ENCODE measurements at regions not wholly inside any gene's neighbourhood (a gene's known extent, or its start where the extent isn't known, plus 50 kb on each side); places are given as distances from the start of the nearest gene placed in this dataset.

DNA sequence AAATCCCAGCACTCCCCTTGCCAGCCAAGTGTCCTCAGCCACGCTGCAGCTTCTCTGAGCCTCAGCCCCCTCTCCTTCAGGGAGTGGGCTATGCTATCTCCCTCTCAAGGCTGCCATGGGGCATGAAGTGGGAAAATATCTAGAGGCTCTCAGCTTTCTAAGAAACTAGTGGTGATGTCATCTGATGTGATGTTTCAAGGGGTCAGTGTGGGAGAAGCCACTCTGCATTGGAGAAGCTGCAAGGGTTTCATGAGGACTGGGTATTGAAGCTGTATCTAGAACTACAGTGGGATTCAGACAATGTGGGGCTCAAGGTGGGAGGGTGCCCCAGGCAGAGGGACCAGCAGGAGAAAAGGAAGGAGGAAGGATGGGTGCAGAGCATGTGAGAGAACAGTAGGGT, 210.2 kb downstream of the TLE3 start:
- no peak overlapping the region for H3K4me3 ChIP-seq
- no peak overlapping the region for H3K27ac ChIP-seq

DNA sequence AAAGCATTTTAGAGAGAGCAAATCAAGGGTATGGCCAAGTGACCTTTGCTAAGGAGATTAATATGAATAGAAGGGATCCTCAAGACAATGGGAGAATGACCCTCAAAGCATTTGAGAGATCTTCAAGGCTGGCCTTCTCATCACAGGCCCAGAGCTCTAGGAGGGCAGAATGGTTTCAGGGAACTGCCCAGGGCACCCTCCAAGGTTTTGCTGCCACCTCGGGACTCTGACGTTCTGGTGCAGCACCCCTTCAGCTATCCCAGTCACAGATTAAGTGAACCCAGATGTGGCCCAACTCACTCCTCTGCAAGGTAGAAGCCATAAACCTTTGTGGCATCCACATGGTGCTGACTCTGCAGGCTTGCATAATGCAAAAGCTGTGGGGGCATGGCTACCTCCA, 209.3 kb downstream of the TLE3 start:
- no peak overlapping the region for H3K4me3 ChIP-seq
- no peak overlapping the region for H3K27ac ChIP-seq

GRCh38 chr15:69891070-69891536, 206.6 kb downstream of the TLE3 start:
- no peak overlapping the region for H3K4me3 ChIP-seq
- H3K27ac ChIP-seq: no peak overlapping the region

GRCh38 chr15:69891606-69892005, 206.1 kb downstream of the TLE3 start:
- Histone ChIP-seq H3K27ac (no peak overlapping the region), H3K4me3 (no peak overlapping the region)

DNA sequence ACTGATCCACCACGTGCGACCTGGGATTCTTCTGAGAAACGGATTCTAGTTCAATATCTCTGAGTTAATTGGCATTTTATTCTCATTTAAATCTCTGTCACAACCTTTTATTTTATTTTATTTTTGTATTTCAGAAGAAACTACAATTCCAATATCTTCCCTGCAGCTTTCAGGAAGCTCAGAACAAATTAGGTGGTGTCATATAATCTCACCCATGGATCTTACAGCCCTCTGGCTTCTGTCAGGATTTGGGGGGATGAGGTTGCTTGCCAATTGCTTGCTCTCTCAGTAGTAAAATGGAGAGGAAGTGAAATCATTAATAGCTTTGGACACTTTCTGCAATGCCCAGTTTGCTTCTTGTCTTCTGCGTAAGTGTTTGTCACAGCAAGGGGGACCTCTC, 205.4 kb downstream of the TLE3 start:
- Histone ChIP-seq H3K4me3 (no peak overlapping the region), H3K27ac (no peak overlapping the region)

DNA sequence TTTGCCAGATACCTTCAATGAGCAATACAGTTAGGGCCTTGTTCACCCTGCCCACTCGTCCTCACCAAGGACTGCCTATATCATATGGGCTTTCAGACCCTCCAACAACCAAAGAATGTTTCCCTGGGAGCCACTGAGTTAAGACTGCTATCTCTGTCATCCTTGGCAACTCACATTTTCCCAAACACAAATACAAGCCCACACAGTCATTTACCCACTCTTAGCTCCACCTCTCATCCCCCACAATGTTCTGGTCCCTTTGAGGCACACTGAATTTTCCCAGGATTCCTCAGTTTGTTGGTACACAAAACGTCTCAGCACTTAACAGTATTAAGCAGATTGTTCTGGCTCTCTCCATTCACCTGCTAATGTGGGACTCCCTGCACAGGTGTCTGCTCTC, 204.6 kb downstream of the TLE3 start:
- Histone ChIP-seq H3K27ac (no peak overlapping the region), H3K4me3 (no peak overlapping the region)

- H3K4me3 ChIP-seq: no peak overlapping the region
- no peak overlapping the region for H3K27ac ChIP-seq
Observed at GRCh38 chr15:69893863-69894262, 203.9 kb downstream of the TLE3 start.

DNA sequence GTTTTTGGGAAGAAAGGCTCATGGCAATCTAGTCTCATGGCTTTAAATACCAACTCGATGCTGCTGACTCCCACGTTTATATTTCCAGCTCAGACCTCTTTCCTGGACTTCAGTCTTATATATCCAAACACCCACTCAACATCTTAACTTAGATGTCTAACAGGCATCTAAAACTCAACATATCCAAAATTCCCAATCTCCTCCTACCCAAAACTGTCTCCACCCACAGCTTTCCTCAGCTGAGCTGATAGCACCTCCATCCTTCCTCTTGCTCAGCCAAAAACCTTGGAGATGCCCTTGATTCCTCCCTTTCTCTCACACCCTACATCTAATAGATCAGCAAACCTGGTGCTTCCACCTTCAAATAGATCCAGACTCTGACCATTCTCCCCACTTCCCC, 202.5 kb downstream of the TLE3 start:
- H3K27ac ChIP-seq: no peak overlapping the region

DNA sequence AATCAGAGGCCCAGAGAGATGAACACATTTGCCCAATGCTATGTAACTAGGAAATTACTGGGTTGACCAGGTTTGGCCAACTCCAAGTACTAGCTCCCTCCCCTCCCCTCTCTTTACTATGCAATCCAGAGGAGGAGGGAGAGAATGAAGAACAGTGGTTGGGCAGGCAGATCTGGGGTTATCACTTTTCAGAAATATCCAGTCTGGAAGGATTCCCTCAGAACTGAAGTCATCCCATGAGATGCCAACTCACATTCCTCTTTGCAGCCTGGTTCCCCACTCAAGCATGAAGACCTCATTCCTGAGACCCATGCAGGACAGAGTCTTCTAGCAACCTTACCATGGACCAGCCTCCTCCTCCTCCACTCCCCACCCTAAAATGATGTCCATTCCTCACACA, 201.1 kb downstream of the TLE3 start:
- no peak overlapping the region for H3K4me3 ChIP-seq
- no peak overlapping the region for H3K27ac ChIP-seq

More for the DNA sequence above, 202.5 kb downstream of the TLE3 start:
- H3K4me3 ChIP-seq: no peak overlapping the region

GRCh38 chr15:69897061-69897460, 200.7 kb downstream of the TLE3 start:
- Histone ChIP-seq H3K4me3 (no peak overlapping the region), H3K27ac (no peak overlapping the region)

DNA sequence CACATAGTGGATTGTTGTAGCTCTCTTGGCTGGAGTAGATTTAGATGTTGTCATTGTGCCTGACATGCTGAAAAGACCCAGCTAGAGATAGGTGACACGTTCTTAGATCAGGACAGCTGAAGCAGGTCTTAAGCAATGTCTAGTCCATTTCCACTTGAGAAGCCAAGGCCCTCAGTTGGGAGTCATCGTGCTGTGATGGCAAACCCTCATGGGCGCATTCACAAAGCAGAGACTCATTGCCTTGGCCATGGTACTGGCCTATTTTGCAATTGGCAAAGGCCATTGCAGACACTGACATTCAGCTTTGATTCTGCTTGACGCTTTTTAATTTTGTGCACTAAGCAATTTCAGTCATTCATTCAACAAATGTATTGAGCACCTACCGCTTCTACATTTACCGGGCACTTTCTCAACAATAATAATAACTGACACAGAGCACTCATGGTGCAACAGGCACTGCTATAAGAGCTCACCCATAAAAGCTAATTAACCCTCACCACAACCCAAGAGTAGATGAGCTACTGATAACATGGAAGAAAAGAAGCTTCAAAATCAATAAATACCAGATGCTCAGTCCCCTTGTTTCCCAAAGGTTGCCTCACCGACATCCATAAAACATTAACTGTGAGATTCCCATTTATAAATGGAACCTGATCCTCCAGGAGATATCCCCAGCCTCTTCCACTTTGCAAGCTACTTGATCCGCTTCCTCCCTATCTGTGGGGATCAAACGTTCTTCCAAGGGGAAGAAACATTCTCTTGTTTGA, 200.1 kb downstream of the TLE3 start:
- H3K4me3 ChIP-seq: no peak overlapping the region

GRCh38 chr15:69898243-69898642, 199.5 kb downstream of the TLE3 start:
- Histone ChIP-seq H3K27ac (no peak overlapping the region), H3K4me3 (no peak overlapping the region)

More for the DNA sequence above, 200.1 kb downstream of the TLE3 start:
- no peak overlapping the region for H3K27ac ChIP-seq

- no peak overlapping the region for H3K4me3 ChIP-seq
- H3K27ac ChIP-seq: no peak overlapping the region
Observed at GRCh38 chr15:69902414-69903062, 195.2 kb downstream of the TLE3 start.

DNA sequence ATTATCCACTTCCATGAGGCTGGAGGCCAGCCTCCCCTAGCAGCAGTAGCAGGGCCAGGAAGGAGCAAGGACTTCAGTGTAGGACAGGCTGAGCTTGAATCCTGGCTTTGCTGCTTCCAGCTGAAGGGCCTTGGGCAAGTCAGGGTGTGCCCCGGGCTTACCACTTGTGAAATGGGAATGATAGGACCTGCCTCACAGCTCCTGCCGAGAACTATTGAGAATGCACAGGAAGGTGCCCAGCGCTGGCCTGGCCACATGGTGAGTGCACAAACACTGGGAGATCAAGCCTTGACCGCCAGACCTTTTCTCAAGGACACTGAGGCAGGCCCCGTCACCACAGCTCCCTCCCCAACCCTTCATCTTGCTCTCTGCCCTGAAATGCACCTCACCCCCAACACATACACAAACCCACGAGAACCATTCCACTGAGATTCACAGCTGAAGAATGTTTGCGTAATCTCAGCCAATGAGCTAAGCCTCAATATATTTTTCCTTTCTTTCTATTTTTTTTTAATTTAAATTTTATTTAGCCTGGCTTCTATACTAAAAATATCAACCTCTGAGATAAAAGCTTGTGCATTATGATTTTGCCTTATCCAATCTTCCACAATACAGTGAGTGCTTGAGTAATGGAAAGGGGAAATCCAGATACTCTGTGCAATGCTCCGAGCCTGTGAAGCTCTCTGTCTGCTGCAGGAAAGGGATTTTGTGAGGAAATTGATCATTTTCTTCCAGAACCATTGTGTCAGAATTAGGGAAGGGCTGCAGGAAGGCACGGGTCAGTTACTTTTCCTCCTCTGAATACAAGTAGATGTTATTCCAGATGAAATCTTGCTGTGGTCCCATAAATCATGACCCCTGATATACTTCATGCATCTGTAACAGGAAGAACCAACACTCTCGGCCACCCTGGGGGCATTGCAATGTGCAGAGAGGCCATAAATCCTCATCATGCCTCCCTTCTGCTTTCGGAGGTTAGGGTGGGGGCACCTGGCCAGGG, 193.9 kb downstream of the TLE3 start:
- H3K27ac ChIP-seq: no peak overlapping the region
- no peak overlapping the region for H3K4me3 ChIP-seq

DNA sequence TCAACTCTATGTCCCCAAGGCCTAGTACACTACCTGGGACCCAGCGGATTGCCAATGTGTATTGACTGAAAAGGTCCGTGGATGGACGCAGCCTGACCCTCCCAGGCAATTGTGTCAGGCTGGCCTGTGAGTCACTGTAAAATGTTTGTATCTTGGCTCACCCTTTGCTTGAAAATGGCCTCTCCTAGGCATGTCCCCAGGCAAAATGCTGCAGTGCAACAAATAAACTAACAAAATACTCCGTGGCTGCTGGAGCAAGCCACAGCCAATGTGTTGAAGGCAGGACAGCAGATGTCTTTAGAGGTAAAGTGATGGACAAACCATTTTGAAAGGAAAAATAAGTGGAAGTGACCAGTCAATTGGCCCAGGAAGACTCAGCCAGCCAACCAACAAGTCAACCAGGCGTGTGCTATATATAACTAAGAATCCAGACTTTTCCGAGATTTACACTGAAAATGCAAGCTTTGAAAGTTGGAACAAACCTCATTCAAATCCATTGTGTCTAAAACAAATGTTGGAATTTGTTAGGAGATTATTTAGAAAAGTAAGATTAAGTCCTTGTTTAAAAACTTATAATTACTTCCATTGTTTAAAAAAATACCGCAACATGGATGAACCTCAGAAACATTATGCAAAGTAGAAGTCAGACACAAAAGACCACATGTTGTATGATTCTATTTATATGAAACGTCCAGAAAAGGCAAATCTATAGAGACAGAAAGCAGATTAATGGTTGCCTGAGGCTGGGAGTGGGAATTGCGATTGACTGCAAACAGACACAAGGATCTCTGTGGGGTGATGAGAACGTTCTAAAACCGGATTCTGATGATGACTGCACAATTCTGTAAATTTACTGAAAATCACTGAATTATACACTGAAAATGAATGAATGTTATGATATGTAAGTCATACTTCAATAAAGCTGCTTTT, 191.2 kb downstream of the TLE3 start:
- H3K4me3 ChIP-seq: no peak overlapping the region
- no peak overlapping the region for H3K27ac ChIP-seq

DNA sequence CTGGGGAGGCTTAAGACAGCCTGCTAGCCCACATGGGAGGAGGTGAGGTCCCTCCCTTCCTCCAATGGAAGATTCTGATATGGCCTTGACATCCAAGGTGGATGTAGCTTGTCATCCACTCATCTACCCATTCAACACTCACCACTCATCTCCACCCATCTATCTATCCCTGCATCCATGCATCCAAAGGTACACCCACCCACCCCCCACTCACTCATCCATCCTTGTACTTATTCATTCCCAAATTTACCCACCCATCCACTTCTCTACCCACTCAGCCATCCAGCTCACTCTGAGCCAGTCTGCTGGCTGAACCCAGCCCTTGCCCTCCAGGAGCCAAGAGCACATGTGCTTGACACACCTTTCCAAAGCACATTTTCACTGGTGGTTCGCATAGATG, 189.7 kb downstream of the TLE3 start:
- Histone ChIP-seq H3K4me3 (no peak overlapping the region), H3K27ac (no peak overlapping the region)

DNA sequence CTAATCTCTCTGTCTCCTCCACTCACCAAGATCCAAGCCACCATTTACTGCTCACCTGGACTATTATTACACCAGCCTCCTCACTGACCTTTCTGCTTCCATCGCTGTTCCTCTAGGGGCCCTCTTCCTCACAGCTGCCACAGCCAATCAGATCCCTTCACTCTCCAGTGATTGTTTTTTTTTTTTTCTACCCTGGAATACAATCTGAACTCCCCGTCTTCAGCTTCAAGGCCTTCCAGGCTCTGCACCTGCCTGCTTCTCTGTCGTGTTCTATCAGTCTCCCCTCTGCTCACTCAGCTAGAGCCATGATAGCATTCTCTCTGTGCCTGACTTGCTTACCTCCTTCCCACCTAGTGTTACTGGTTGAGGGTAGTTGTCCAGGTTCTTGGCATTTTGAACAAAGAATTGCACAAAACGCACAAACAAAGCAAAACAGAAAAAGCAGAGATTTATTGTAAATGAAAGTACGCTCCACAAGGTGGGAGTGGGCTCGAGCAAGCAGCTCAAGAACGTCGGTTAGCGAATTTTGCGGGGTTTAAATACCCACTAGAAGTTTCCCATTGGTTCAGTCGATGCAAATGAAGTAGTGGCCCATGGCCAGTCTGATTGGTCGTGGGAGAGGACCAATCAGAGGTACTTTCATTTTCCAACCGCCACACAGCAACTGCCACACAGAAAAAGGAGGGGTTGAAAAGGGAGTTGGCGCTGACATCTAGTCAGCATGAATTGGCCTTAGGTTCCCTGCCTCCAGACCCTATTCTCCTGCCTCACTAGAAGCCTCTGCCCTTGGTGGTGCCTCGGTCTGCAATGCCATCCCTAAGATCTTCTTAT, 188.9 kb downstream of the TLE3 start:
- H3K4me3 ChIP-seq: no peak overlapping the region
- no peak overlapping the region for H3K27ac ChIP-seq

- Histone ChIP-seq H3K27ac (no peak overlapping the region), H3K4me3 (no peak overlapping the region)
Observed at GRCh38 chr15:69909719-69910444, 187.8 kb downstream of the TLE3 start.

Data from skin epidermis (tissue), 12 donors.